GM18873 (cell line): ENCODE measurements at regions not wholly inside any gene's neighbourhood (a gene's known extent, or its start where the extent isn't known, plus 50 kb on each side); places are given as distances from the start of the nearest gene placed in this dataset.
"Not testable (repeated sequence)": the region's sequence is repeated elsewhere in the genome, so short reads cannot be mapped to it uniquely, and the experiment has no call there.

Source experiments
- ATAC-seq: cut with Tn5 transposase; IDR thresholded peaks from one replicate; pipeline ENCODE4 v1.9.1; 2021; ENCODE audit warnings: mild to moderate bottlenecking, moderate library complexity, moderate number of reproducible peaks; ENCODE audit not compliant: unreplicated experiment, low FRiP score

GRCh38 chr2:220767591-220768255, 804.4 kb downstream of the EPHA4 start:
- no peak for ATAC-seq

- ATAC-seq: no peak
Measured at GRCh38 chr2:220775856-220776488, 796.1 kb downstream of the EPHA4 start.

- ATAC-seq: not testable (repeated sequence)
Measured at GRCh38 chr2:220779076-220779475, 793.0 kb downstream of the EPHA4 start.

GRCh38 chr2:220779511-220779910, 792.6 kb downstream of the EPHA4 start:
- ATAC-seq: no peak

GRCh38 chr2:220779931-220780330, 792.2 kb downstream of the EPHA4 start:
- no peak for ATAC-seq

GRCh38 chr2:220781622-220782241, 790.4 kb downstream of the EPHA4 start:
- ATAC-seq: no peak

- no peak for ATAC-seq
Measured at GRCh38 chr2:220782609-220783113, 789.4 kb downstream of the EPHA4 start.

GRCh38 chr2:220783671-220784070, 788.4 kb downstream of the EPHA4 start:
- ATAC-seq: no peak

GRCh38 chr2:220785178-220785577, 786.9 kb downstream of the EPHA4 start:
- ATAC-seq: no peak

- no peak for ATAC-seq
Measured at GRCh38 chr2:220786216-220786615, 785.9 kb downstream of the EPHA4 start.

- no peak for ATAC-seq
Measured at GRCh38 chr2:220787251-220787650, 784.9 kb downstream of the EPHA4 start.

- ATAC-seq: no peak
Measured at GRCh38 chr2:220789961-220790360, 782.1 kb downstream of the EPHA4 start.

- no peak for ATAC-seq
Measured at GRCh38 chr2:220795705-220796104, 776.4 kb downstream of the EPHA4 start.

GRCh38 chr2:220811115-220811514, 761.0 kb downstream of the EPHA4 start:
- ATAC-seq: no peak

GRCh38 chr2:220811952-220812570, 760.0 kb downstream of the EPHA4 start:
- no peak for ATAC-seq

- ATAC-seq: no peak
Measured at GRCh38 chr2:220814441-220814840, 757.7 kb downstream of the EPHA4 start.

- ATAC-seq: no peak
Measured at GRCh38 chr2:220815698-220816097, 756.4 kb downstream of the EPHA4 start.

GRCh38 chr2:220821683-220822082, 750.4 kb downstream of the EPHA4 start:
- no peak for ATAC-seq

- ATAC-seq: not testable (repeated sequence)
Measured at GRCh38 chr2:220823590-220823989, 748.5 kb downstream of the EPHA4 start.

- ATAC-seq: no peak
Measured at GRCh38 chr2:220833446-220833845, 738.7 kb downstream of the EPHA4 start.

GRCh38 chr2:220835583-220835982, 736.5 kb downstream of the EPHA4 start:
- ATAC-seq: no peak
